HepG2 (cell line): ENCODE measurements at regions not wholly inside any gene's neighbourhood (a gene's known extent, or its start where the extent isn't known, plus 50 kb on each side); places are given as distances from the start of the nearest gene placed in this dataset.

Experiments
- NFE2 ChIP-seq: sonication (generic); formaldehyde crosslinking; IDR thresholded peaks from 2 replicates; pipeline ENCODE4 v1.4.0; 2020; ENCODE audit warnings: missing genetic modification reagents
- ZNF264 ChIP-seq: sonication (generic); formaldehyde crosslinking; IDR thresholded peaks from 2 replicates; pipeline ENCODE4 v1.4.0; 2020; ENCODE audit warnings: missing genetic modification reagents
- TF ChIP-seq, protein P1 (sequence below): sonication (generic); formaldehyde crosslinking; IDR thresholded peaks from 2 replicates; pipeline ENCODE4 v1.5.0; 2020; ENCODE audit warnings: mild to moderate bottlenecking, missing genetic modification reagents, borderline replicate concordance

DNA sequence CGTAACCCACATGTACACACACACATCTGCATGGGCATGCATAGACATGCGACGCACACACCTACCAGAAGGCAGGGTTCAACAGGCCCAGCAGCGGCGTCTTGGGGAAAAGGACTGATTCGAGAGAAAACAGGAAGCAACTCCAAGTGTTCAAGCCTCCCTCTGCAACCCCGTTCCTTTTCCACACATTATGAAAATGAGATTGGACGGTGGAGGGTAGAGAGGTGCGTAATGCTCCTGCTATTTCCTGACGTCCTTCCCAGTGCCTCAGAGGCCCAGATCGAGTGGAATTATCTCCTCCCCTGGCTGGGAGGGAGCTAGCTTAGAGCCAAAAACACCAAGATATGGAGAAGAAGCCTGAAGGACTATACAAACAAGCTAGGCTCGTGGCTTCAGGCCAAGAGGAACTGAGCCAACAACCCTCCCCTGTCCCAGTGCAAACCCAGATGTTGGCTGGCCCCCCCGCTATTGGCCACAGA, 289.2 kb downstream of the MN1 start:
- no peak for TF ChIP-seq ZNF264 (CRISPR knock-in tag)
- TF ChIP-seq, protein P1, sequence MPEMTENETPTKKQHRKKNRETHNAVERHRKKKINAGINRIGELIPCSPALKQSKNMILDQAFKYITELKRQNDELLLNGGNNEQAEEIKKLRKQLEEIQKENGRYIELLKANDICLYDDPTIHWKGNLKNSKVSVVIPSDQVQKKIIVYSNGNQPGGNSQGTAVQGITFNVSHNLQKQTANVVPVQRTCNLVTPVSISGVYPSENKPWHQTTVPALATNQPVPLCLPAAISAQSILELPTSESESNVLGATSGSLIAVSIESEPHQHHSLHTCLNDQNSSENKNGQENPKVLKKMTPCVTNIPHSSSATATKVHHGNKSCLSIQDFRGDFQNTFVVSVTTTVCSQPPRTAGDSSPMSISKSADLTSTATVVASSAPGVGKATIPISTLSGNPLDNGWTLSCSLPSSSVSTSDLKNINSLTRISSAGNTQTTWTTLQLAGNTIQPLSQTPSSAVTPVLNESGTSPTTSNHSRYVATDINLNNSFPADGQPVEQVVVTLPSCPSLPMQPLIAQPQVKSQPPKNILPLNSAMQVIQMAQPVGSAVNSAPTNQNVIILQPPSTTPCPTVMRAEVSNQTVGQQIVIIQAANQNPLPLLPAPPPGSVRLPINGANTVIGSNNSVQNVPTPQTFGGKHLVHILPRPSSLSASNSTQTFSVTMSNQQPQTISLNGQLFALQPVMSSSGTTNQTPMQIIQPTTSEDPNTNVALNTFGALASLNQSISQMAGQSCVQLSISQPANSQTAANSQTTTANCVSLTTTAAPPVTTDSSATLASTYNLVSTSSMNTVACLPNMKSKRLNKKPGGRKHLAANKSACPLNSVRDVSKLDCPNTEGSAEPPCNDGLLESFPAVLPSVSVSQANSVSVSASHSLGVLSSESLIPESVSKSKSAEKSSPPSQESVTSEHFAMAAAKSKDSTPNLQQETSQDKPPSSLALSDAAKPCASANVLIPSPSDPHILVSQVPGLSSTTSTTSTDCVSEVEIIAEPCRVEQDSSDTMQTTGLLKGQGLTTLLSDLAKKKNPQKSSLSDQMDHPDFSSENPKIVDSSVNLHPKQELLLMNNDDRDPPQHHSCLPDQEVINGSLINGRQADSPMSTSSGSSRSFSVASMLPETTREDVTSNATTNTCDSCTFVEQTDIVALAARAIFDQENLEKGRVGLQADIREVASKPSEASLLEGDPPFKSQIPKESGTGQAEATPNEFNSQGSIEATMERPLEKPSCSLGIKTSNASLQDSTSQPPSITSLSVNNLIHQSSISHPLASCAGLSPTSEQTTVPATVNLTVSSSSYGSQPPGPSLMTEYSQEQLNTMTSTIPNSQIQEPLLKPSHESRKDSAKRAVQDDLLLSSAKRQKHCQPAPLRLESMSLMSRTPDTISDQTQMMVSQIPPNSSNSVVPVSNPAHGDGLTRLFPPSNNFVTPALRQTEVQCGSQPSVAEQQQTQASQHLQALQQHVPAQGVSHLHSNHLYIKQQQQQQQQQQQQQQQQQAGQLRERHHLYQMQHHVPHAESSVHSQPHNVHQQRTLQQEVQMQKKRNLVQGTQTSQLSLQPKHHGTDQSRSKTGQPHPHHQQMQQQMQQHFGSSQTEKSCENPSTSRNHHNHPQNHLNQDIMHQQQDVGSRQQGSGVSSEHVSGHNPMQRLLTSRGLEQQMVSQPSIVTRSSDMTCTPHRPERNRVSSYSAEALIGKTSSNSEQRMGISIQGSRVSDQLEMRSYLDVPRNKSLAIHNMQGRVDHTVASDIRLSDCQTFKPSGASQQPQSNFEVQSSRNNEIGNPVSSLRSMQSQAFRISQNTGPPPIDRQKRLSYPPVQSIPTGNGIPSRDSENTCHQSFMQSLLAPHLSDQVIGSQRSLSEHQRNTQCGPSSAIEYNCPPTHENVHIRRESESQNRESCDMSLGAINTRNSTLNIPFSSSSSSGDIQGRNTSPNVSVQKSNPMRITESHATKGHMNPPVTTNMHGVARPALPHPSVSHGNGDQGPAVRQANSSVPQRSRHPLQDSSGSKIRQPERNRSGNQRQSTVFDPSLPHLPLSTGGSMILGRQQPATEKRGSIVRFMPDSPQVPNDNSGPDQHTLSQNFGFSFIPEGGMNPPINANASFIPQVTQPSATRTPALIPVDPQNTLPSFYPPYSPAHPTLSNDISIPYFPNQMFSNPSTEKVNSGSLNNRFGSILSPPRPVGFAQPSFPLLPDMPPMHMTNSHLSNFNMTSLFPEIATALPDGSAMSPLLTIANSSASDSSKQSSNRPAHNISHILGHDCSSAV (CRISPR knock-in tag): no peak
- no peak for TF ChIP-seq NFE2 (CRISPR knock-in tag)
